NB4 (cell line): ENCODE measurements at regions not wholly inside any gene's neighbourhood (a gene's known extent, or its start where the extent isn't known, plus 50 kb on each side); places are given as distances from the start of the nearest gene placed in this dataset.

Experiments
- MAX ChIP-seq: IDR thresholded peaks from 2 replicates; pipeline ENCODE4 v1.6.1; 2011; ENCODE audit warnings: low read depth, low read length
- MYC ChIP-seq: IDR thresholded peaks from 2 replicates; pipeline ENCODE4 v1.6.1; 2011; ENCODE audit warnings: low read depth, low read length
- POLR2A ChIP-seq: IDR thresholded peaks from 2 replicates; pipeline ENCODE4 v1.6.1; 2011; ENCODE audit warnings: mild to moderate bottlenecking; ENCODE audit not compliant: insufficient read length; ENCODE audit errors: extremely low read depth
- TF ChIP-seq, protein P1 (sequence below): IDR thresholded peaks from one replicate; pipeline ENCODE4 v1.5.1; 2012; ENCODE audit warnings: low read depth, low read length

DNA sequence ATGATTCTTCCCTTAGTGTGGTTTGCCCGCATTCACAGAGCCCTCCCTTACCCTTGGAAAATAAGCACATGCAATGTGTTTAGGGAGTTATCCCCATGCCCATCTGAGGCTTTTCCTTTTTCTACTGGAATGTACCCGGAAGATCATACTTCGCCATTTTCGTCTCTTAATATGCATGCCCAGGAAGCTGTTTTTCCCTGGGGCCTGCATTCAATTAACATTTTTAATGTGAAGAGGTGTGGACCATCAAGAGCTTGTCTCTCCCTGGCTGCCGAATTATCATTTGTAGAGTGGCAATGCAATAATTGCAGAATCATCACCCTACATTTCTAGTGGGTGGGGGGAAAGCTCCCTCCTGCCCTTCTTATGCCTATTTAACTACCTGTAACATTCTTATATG is 976.3 kb downstream of the DIPK2A start:
- TF ChIP-seq, protein P1, sequence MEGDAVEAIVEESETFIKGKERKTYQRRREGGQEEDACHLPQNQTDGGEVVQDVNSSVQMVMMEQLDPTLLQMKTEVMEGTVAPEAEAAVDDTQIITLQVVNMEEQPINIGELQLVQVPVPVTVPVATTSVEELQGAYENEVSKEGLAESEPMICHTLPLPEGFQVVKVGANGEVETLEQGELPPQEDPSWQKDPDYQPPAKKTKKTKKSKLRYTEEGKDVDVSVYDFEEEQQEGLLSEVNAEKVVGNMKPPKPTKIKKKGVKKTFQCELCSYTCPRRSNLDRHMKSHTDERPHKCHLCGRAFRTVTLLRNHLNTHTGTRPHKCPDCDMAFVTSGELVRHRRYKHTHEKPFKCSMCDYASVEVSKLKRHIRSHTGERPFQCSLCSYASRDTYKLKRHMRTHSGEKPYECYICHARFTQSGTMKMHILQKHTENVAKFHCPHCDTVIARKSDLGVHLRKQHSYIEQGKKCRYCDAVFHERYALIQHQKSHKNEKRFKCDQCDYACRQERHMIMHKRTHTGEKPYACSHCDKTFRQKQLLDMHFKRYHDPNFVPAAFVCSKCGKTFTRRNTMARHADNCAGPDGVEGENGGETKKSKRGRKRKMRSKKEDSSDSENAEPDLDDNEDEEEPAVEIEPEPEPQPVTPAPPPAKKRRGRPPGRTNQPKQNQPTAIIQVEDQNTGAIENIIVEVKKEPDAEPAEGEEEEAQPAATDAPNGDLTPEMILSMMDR, result no peak
- no peak for TF ChIP-seq POLR2A
- no peak for TF ChIP-seq MYC
- TF ChIP-seq MAX, result no peak
